ENCODE measurements at regions not wholly inside any gene's neighbourhood (a gene's known extent, or its start where the extent isn't known, plus 50 kb on each side); places are given as distances from the start of the nearest gene placed in this dataset.
"Not testable (repeated sequence)": the region's sequence is repeated elsewhere in the genome, so short reads cannot be mapped to it uniquely, and the experiment has no call there.

GRCh38 chr3:182516597-182517336, 276.5 kb upstream of the ATP11B start:
- Histone ChIP-seq H3K27me3 (no peaks in the 10 kb centered on the region), H3K4me3 (no peak overlapping the region), H3K4me1 (no peaks in the 10 kb centered on the region), H3K9me3 (no peaks in the 10 kb centered on the region), H3K36me3 (no peaks in the 10 kb centered on the region), H3K27ac (no peak overlapping the region)
- DNase-seq (ENCODE audit: low spot score in 2 of 2): no peak
- 78% methylated on average over 6 of the region's 6 CpGs for WGBS
- no peak for TF ChIP-seq POLR2A (IDR thresholded peaks at IDR 0.05)
- no peak for TF ChIP-seq POLR2AphosphoS5 (IDR thresholded peaks at IDR 0.05)

GRCh38 chr3:182519569-182519968, 273.7 kb upstream of the ATP11B start:
- H3K9me3 ChIP-seq: no peaks in the 10 kb centered on the region
- no peaks in the 10 kb centered on the region for H3K4me1 ChIP-seq
- H3K27me3 ChIP-seq: no peaks in the 10 kb centered on the region
- WGBS: 88% methylated on average over 2 of the region's 2 CpGs
- TF ChIP-seq CTCF (IDR thresholded peaks at IDR 0.05): no peak
- TF ChIP-seq POLR2AphosphoS5 (IDR thresholded peaks at IDR 0.05): no peak
- no peak for TF ChIP-seq EP300 (IDR thresholded peaks at IDR 0.05)
- no peak for TF ChIP-seq POLR2A (IDR thresholded peaks at IDR 0.05)
- DNase-seq (ENCODE audit: low spot score in 2 of 2): no peak
- H3K27ac ChIP-seq: no peak overlapping the region
- no peak overlapping the region for H3K4me3 ChIP-seq
- H3K36me3 ChIP-seq: no peaks in the 10 kb centered on the region

- H3K4me3 ChIP-seq: no peak overlapping the region
- no peak overlapping the region for H3K27ac ChIP-seq
- H3K27me3 ChIP-seq: no peaks in the 10 kb centered on the region
- no peaks in the 10 kb centered on the region for H3K36me3 ChIP-seq
- WGBS: 85% methylated on average over 3 of the region's 3 CpGs
- no peaks in the 10 kb centered on the region for H3K9me3 ChIP-seq
- no peak for TF ChIP-seq POLR2AphosphoS5 (IDR thresholded peaks at IDR 0.05)
- TF ChIP-seq EP300 (IDR thresholded peaks at IDR 0.05): no peak
- no peak for TF ChIP-seq POLR2A (IDR thresholded peaks at IDR 0.05)
- TF ChIP-seq CTCF (IDR thresholded peaks at IDR 0.05): no peak
- no peaks in the 10 kb centered on the region for H3K4me1 ChIP-seq
- DNase-seq (ENCODE audit: low spot score in 2 of 2): no peak
Observed at GRCh38 chr3:182521339-182521738, 272.0 kb upstream of the ATP11B start.

- not testable (repeated sequence) for H3K36me3 ChIP-seq; H3K9me3 ChIP-seq; DNase-seq (ENCODE audit: low spot score in 2 of 2); H3K27me3 ChIP-seq; H3K4me3 ChIP-seq; H3K27ac ChIP-seq; H3K4me1 ChIP-seq
- 90% methylated on average over 3 of the region's 3 CpGs for WGBS
Observed at GRCh38 chr3:182523424-182523823, 269.9 kb upstream of the ATP11B start.

GRCh38 chr3:182523836-182524235, 269.5 kb upstream of the ATP11B start:
- DNase-seq (ENCODE audit: low spot score in 2 of 2): no peak
- Histone ChIP-seq H3K4me3 (no peak overlapping the region), H3K4me1 (no peaks in the 10 kb centered on the region), H3K9me3 (no peaks in the 10 kb centered on the region), H3K27ac (no peak overlapping the region), H3K27me3 (no peaks in the 10 kb centered on the region), H3K36me3 (no peaks in the 10 kb centered on the region)
- TF ChIP-seq CTCF (IDR thresholded peaks at IDR 0.05) (no peak), POLR2AphosphoS5 (IDR thresholded peaks at IDR 0.05) (no peak), POLR2A (IDR thresholded peaks at IDR 0.05) (no peak), EP300 (IDR thresholded peaks at IDR 0.05) (no peak)
- 49% methylated on average over 2 of the region's 2 CpGs for WGBS

- no peak overlapping the region for H3K4me3 ChIP-seq
- H3K4me1 ChIP-seq: no peaks in the 10 kb centered on the region
- H3K36me3 ChIP-seq: no peaks in the 10 kb centered on the region
- no peak for DNase-seq (ENCODE audit: low spot score in 2 of 2)
- TF ChIP-seq CTCF (IDR thresholded peaks at IDR 0.05) (no peak), POLR2AphosphoS5 (IDR thresholded peaks at IDR 0.05) (no peak), EP300 (IDR thresholded peaks at IDR 0.05) (no peak), POLR2A (IDR thresholded peaks at IDR 0.05) (no peak)
- no peaks in the 10 kb centered on the region for H3K27me3 ChIP-seq
- H3K27ac ChIP-seq: no peak overlapping the region
- no peaks in the 10 kb centered on the region for H3K9me3 ChIP-seq
- 49% methylated on average over 5 of the region's 5 CpGs for WGBS
Observed at GRCh38 chr3:182524711-182525401, 268.4 kb upstream of the ATP11B start.

Data from suprapubic skin (tissue), 4 donors.